NK-92 treated with Interleukin-12 subunit alpha and Interleukin-12 subunit beta, amount 100 ng/mL, for 24 hours (cell line): ENCODE measurements at regions not wholly inside any gene's neighbourhood (a gene's known extent, or its start where the extent isn't known, plus 50 kb on each side); places are given as distances from the start of the nearest gene placed in this dataset.

ENCODE experiments used
- DNase-seq: peaks from one replicate; lab custom pipeline; 2025; lab: John Stamatoyannopoulos, UW

DNA sequence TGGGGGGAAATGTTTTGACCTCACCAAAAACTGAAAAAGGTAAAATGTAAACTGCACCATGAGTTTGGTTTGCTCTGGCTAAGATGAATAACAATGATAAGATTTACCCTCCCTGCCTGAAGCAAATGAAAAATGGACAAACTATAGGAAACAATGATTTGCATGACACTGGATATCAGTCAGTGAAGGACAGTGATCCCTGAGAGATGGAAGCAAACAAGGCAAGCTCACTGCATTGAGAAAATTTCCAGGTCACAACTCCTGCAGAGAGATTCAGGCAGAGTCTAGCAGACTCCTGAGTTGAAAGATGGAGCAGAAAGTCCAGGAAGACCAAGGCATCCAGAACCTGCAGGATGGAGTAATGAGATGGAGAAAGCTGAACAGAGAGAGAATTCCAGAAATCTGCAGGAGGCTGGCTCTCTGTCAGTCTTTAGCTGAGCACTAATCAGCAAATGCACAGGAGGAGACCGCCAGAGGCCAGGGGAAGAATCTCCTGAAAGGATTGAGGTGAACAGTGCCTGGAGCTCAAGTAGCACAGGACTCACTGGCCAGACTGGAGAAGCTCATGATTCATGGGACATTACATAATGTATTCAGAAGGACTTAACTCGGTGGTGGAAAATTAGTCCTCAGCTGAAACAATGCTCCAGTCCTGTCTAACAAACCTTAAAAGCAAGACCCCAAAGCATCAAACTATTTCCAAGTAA is 51.2 kb upstream of the PALS2 start:
- no peak for DNase-seq
